ENCODE measurements at regions not wholly inside any gene's neighbourhood (a gene's known extent, or its start where the extent isn't known, plus 50 kb on each side); places are given as distances from the start of the nearest gene placed in this dataset.
"Not testable (repeated sequence)": the region's sequence is repeated elsewhere in the genome, so short reads cannot be mapped to it uniquely, and the experiment has no call there.

DNA sequence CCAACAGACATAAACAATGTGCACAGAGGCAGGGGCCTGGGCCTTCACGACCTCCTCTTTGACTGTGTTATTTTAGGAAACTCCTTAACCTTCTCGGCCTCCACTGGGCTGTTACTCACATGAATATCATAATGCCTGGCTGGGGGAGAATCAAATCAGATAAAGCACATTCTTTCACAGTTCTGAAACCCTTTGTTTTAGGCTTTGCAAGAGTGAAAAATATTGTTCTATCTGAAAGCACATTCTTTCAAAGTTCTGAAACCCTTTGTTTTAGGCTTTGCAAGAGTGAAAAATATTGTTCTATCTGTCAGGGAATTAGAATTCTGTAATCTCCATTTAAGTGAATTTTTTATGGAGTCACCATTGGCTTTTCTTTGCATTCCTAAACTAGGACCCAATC, 50.7 kb upstream of the SYNDIG1 start:
- TF ChIP-seq, protein P1, sequence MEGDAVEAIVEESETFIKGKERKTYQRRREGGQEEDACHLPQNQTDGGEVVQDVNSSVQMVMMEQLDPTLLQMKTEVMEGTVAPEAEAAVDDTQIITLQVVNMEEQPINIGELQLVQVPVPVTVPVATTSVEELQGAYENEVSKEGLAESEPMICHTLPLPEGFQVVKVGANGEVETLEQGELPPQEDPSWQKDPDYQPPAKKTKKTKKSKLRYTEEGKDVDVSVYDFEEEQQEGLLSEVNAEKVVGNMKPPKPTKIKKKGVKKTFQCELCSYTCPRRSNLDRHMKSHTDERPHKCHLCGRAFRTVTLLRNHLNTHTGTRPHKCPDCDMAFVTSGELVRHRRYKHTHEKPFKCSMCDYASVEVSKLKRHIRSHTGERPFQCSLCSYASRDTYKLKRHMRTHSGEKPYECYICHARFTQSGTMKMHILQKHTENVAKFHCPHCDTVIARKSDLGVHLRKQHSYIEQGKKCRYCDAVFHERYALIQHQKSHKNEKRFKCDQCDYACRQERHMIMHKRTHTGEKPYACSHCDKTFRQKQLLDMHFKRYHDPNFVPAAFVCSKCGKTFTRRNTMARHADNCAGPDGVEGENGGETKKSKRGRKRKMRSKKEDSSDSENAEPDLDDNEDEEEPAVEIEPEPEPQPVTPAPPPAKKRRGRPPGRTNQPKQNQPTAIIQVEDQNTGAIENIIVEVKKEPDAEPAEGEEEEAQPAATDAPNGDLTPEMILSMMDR (IDR thresholded peaks at IDR 0.05): no peak
- no peak for DNase-seq
- H3K36me3 ChIP-seq: no peaks in the 10 kb centered on the region
- no peaks in the 10 kb centered on the region for H3K9me3 ChIP-seq
- no peak for ATAC-seq
- H3K4me3 ChIP-seq: no peak overlapping the region
- H3K27me3 ChIP-seq: no peaks in the 10 kb centered on the region
- no peak overlapping the region for H3K27ac ChIP-seq
- no peaks in the 10 kb centered on the region for H3K4me1 ChIP-seq
- intact Hi-C loops (cut with DNase I): no loop called here

DNA sequence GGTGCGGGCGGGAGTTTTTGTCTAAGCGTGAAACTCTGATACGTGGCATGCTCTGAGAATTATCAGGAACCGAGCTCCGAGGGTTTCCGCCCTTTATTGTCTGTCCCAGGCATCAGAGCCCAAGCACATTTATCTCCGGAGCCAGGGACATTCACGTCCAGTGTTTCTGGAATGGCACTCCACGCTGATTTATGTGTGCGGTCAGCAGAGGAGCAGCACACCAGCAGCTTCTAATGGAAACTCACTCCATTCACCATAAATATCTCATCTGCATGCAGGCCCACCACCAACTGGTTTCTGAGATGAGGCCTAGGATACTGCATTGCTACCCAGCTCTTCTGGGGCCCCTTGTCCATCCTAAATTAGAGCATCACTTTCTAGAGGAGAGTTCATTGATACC, 51.9 kb upstream of the SYNDIG1 start:
- H3K27me3 ChIP-seq: no peaks in the 10 kb centered on the region
- no peaks in the 10 kb centered on the region for H3K36me3 ChIP-seq
- no peak overlapping the region for H3K27ac ChIP-seq
- H3K9me3 ChIP-seq: no peaks in the 10 kb centered on the region
- intact Hi-C loops (cut with DNase I): no loop called here
- ATAC-seq: no peak
- H3K4me3 ChIP-seq: no peak overlapping the region
- TF ChIP-seq, protein P1 (IDR thresholded peaks at IDR 0.05): no peak
- no peak for DNase-seq
- no peaks in the 10 kb centered on the region for H3K4me1 ChIP-seq

GRCh38 chr20:24415444-24415843, 54.0 kb upstream of the SYNDIG1 start:
- DNase-seq; H3K4me3 ChIP-seq; H3K27me3 ChIP-seq; H3K36me3 ChIP-seq; H3K4me1 ChIP-seq; ATAC-seq; H3K27ac ChIP-seq; H3K9me3 ChIP-seq; intact Hi-C loops (cut with DNase I): not testable (repeated sequence)

- no peak for ATAC-seq
- Histone ChIP-seq H3K9me3 (no peaks in the 10 kb centered on the region), H3K36me3 (no peaks in the 10 kb centered on the region), H3K27ac (no peak overlapping the region), H3K4me1 (no peaks in the 10 kb centered on the region), H3K27me3 (no peaks in the 10 kb centered on the region), H3K4me3 (no peak overlapping the region)
- intact Hi-C loops (cut with DNase I): no loop called here
- TF ChIP-seq, protein P1 (IDR thresholded peaks at IDR 0.05): no peak
- no peak for DNase-seq
These were observed 57.6 kb upstream of the SYNDIG1 start for GRCh38 chr20:24411834-24412216.

GRCh38 chr20:24411003-24411833, 58.2 kb upstream of the SYNDIG1 start:
- no peak for ATAC-seq
- TF ChIP-seq, protein P1 (IDR thresholded peaks at IDR 0.05): no peak
- DNase-seq: no peak
- Histone ChIP-seq H3K9me3 (no peaks in the 10 kb centered on the region), H3K27ac (no peak overlapping the region), H3K4me1 (no peaks in the 10 kb centered on the region), H3K36me3 (no peaks in the 10 kb centered on the region), H3K4me3 (no peak overlapping the region), H3K27me3 (no peaks in the 10 kb centered on the region)
- intact Hi-C loops (cut with DNase I): no loop called here

GRCh38 chr20:24407151-24407550, 62.3 kb upstream of the SYNDIG1 start:
- Histone ChIP-seq H3K4me3 (no peak overlapping the region), H3K4me1 (no peaks in the 10 kb centered on the region), H3K27ac (no peak overlapping the region), H3K36me3 (no peaks in the 10 kb centered on the region), H3K27me3 (no peaks in the 10 kb centered on the region), H3K9me3 (no peaks in the 10 kb centered on the region)
- TF ChIP-seq, protein P1 (IDR thresholded peaks at IDR 0.05): no peak
- ATAC-seq (no peak), DNase-seq (no peak)
- intact Hi-C loops (cut with DNase I): no loop called here
